HG03342 (cell line): ENCODE measurements at regions not wholly inside any gene's neighbourhood (a gene's known extent, or its start where the extent isn't known, plus 50 kb on each side); places are given as distances from the start of the nearest gene placed in this dataset.

Experiments used
- ATAC-seq: cut with Tn5 transposase; IDR thresholded peaks from one replicate; pipeline ENCODE4 v1.9.1; 2021; ENCODE audit warnings: mild to moderate bottlenecking, moderate library complexity; ENCODE audit not compliant: unreplicated experiment

GRCh38 chr4:71236226-71236625 lies 102.6 kb upstream of the SLC4A4 start:
- no peak for ATAC-seq

DNA sequence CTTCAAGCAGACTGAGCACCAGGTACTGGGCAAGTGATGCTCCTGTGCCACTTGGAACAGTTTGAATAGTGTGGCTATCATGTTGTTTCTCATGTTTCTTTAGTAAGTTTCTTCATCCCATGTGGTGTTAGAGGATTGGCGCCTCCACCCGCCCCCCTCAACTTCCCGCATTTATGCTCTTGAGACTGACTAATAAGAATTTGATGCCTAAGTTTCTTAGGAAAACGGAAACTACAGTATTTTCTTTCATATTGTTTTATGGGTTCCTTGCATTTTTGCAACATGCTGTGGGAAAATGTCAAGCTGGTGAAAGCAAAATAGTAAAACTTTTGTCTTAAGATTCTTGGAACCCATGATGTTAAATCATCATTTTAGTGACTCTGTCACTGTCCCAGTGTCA lies 101.2 kb upstream of the SLC4A4 start:
- no peak for ATAC-seq

GRCh38 chr4:71239365-71239764 lies 99.5 kb upstream of the SLC4A4 start:
- no peak for ATAC-seq

GRCh38 chr4:71240094-71240493 lies 98.7 kb upstream of the SLC4A4 start:
- no peak for ATAC-seq

DNA sequence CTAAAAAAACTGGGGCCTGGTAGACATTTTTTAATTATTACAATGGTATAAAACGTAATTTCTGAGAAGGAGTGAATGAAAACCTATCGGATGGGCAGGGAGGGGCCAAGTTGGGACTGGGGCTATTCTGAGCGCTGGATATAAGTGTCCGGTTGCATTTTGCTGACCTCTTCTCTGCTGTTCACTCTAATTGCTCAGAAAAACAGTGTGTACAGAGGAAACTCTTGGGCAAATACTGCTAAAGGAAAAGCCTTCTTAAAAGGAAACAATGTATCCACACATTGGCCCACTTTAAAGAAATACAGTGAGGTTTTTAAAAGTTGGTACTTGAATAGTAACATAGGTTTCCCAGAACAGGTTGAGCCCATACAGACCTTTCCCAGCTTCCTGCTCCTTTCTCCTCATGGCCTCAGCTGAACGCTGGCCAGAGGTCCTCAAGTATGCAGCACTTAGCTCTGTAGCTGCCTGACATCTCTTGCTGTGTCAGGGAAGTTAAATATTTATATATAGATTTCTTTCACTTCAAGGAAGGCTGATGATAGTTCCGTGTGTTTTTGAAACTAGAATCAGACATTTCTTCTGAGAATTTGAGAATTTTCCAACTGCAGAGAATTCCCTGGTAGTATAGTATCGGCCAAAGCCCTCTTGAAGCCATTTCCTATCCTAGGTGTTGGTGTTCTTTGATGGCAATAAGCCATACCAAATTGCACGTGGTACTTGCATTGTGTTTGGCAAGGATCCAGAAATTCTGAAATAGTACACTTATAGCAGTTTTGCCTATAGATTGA lies 97.1 kb upstream of the SLC4A4 start:
- ATAC-seq: no peak

- ATAC-seq: no peak
Measured at GRCh38 chr4:71243091-71243833, 95.6 kb upstream of the SLC4A4 start.

DNA sequence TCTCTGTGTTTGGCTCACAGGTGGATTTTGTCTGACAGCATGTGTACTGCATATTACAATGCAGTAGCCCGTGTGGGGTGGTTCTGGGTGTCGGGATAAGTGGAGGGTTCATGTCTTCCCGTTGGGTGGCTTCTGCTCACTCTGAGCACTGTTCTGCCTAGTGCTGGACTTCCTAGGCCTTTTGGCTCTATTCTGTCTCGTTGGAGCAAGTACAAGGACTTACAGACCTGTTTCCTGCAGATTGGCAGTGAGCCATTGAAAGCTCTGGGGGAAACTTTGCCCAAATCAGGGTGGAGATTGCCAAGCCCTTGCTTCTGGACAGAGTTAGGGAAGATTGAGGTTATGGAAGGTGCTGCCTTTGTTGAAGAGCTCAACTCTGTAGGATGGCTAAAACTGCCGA lies 91.1 kb upstream of the SLC4A4 start:
- no peak for ATAC-seq

GRCh38 chr4:71251261-71251660 lies 87.6 kb upstream of the SLC4A4 start:
- no peak for ATAC-seq

DNA sequence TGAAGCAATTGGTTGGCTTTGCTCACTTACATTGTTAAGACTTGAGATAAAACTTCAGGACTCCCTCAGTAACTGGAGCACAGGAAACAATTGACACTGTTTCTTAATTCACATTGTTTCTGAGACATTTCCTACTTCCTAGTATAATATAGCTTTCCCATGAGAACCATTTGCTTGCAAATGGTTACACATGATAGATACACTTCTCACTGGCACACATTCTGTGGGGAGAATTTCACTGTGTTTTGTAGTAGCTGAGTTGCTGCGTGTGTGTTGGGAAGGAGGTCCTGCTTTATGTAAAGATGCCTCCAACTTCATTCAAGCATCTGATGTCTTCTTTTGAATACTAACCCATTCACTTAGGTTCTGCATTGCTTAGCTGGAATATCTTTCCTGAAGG lies 85.3 kb upstream of the SLC4A4 start:
- no peak for ATAC-seq

GRCh38 chr4:71254451-71255012 lies 84.3 kb upstream of the SLC4A4 start:
- no peak for ATAC-seq

DNA sequence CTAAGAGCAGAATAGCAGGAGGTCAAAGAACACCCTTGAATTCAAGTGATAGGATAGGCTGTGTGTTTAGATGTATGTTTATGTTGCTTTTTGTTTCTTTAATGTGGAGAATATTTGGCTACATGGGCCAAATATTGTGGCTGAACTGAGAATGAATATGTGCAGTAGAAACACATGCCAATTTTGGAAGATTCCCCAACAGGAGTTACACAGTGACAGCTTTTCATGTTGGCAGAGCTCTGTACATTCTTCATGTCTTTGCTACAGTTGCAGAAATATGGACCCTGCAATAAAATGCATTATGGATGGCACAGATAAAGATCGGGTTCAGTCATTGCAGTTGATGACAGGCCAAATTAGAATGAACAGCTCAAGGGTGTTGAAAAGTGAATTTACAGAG lies 82.8 kb upstream of the SLC4A4 start:
- ATAC-seq: no peak

GRCh38 chr4:71257761-71258160 lies 81.1 kb upstream of the SLC4A4 start:
- ATAC-seq: no peak

DNA sequence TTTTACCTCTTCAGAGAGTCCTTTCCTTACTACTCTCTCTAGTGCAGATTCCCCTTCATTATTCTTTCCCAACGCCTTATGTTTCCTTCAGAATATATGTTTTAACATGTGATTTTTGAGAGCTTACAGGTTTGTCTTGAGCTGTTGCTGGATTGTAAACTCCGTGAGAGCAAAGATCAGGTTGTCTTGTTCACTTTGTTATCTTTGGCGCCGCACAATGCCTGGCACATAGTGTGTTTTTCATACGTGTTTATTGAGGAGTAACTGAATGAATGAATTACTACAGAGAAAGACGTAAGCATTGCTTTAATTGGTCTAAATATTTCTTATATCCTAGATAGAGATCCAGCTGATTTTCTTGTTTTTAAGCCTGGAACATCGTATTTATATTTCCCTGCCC lies 80.5 kb upstream of the SLC4A4 start:
- no peak for ATAC-seq

DNA sequence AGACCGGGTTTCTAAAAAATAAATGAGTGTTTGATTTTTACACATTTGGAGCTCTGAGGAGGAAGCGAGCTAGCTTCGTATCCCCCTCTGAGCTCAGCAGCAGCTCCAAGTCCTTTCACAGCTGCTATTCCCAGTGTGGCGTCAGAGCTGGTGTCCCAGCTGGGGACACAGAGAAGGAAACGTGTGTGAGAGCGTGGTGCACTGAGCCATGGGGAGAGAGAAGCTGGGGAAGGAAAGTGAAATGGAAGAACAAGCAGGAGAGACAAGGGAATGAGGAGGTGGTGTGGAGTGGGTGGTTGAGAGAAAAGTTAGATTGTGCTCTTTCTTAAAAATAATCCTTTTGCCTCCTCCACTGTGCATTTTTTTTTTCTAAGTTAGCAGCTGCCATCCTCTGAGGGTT lies 79.5 kb upstream of the SLC4A4 start:
- no peak for ATAC-seq

DNA sequence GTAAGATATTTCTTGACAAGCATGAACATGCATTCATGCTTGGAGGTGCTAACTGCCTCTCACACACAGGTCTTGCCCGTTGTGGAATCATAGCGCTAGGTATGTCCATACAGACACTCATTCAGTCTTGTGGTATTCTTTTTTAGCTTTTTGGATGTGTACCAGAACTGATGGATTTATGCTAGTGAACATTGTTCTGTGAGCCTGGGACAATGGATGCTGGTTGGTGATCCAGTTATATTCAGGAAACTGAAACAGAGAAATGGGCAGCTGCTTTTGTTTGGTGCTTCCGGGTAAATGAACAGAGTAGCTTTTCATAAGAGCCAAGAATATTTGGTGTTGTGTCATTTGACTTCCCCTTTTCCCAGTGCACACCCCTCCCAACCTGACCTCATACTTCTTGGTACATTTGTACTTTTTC lies 78.9 kb upstream of the SLC4A4 start:
- peak; percentile 36 for ATAC-seq

DNA sequence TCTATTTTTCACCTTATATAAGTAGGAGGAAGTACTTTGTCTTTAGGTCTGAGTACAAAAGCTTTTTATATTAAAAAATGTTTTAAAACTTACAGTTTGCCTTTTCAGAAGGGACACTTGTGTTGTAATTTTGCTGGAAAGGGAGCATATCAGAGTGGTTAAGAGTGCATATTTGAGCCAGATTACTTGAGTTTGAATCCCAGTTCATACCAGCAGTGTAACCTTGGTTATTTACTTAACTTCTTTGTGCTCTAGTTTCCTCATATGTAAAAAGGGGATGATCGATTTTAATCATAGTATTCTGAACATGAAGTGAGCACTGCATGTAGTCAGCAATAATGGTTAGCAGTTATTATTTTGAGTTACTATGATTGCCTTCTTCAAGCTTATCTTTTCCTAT lies 78.3 kb upstream of the SLC4A4 start:
- ATAC-seq: no peak

GRCh38 chr4:71261001-71261400 lies 77.8 kb upstream of the SLC4A4 start:
- ATAC-seq: no peak

DNA sequence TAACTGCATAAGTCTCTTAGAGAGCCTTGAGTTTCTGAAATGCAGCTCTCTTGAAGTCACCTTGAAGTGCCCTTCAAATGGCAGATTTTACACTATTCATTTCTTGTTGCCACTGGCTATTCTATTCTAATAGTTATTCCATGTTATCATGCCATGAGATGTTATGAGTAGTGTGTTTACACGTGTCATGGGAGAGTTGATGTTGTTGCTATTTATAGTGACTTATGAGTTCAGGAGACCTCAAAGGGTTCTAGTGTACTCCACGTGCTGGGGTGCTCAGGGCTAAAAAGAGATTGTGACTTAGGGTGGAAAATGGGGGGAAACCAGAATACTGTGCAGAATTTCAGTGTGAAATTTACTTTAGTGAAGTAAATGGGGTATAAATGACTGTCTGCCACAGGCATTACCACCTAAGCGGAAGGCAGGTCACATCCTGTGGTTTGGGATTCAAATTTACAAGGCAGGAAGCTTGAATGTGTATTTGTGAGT lies 77.1 kb upstream of the SLC4A4 start:
- ATAC-seq: no peak

DNA sequence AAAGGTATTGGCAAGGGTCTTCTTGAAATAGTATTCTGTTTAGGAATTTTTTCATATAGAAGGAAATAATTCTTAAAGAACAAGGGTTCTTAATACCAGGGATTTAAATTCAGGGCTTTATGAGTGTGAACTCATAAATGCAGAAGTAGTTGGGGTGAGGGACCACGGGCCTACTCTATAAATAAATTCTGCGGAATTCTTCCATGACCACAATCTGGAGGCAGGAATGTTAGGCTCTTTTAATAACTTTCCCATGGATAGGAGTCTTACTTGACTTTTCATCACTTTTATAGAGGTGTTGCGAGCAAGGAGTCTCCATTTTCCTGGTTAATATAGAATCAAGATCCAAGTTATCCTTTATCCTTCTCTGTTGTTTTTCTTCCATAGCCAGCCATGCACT lies 76.7 kb upstream of the SLC4A4 start:
- no peak for ATAC-seq

- peak; percentile 38 for ATAC-seq
Measured at GRCh38 chr4:71266090-71266794, 72.6 kb upstream of the SLC4A4 start.

GRCh38 chr4:71267244-71267643 lies 71.6 kb upstream of the SLC4A4 start:
- no peak for ATAC-seq
